Chondrocyte (in vitro differentiated cells): ENCODE measurements at regions not wholly inside any gene's neighbourhood (a gene's known extent, or its start where the extent isn't known, plus 50 kb on each side); places are given as distances from the start of the nearest gene placed in this dataset.

Source experiments
- DNase-seq: peaks from one replicate; pipeline ENCODE4 v3.0.0; 2021; ENCODE audit warnings: mixed read lengths, low spot score
- H3K27ac Mint-ChIP-seq: one replicate; pipeline ENCODE4 v1.8.0; 2021; ENCODE audit warnings: mild to moderate bottlenecking, moderate library complexity, mixed read lengths; ENCODE audit not compliant: unreplicated experiment
- H3K27me3 Mint-ChIP-seq: 2 replicates; pipeline ENCODE4 v1.8.0; 2021; ENCODE audit warnings: low read depth, mixed read lengths
- H3K36me3 Mint-ChIP-seq: 2 replicates; pipeline ENCODE4 v1.8.0; 2021; ENCODE audit warnings: low read depth, mixed read lengths
- H3K4me1 Mint-ChIP-seq: 2 replicates; pipeline ENCODE4 v1.8.0; 2021; ENCODE audit warnings: low read depth, mild to moderate bottlenecking, mixed read lengths
- H3K4me3 Mint-ChIP-seq: one replicate; pipeline ENCODE4 v1.8.0; 2021; ENCODE audit warnings: mild to moderate bottlenecking, moderate library complexity, mixed read lengths; ENCODE audit not compliant: unreplicated experiment
- H3K9me3 Mint-ChIP-seq: 2 replicates; pipeline ENCODE4 v1.8.0; 2021; ENCODE audit warnings: low read depth, mixed read lengths
- CTCF ChIP-seq: fragments of 200-600 bp; sonication (generic); IDR thresholded peaks from 2 replicates; pipeline ENCODE4 v1.5.0; 2021; ENCODE audit warnings: antibody characterized with exemption, mild to moderate bottlenecking, moderate library complexity

GRCh38 chr2:139737659-139738058 is 957.5 kb upstream of the NXPH2 start:
- DNase-seq, result no peak
- no peaks in the 10 kb centered on the region for H3K27me3 Mint-ChIP-seq
- peaks cover 11% of the 10 kb centered on the region for H3K9me3 Mint-ChIP-seq
- no peak overlapping the region for H3K27ac Mint-ChIP-seq
- no peaks in the 10 kb centered on the region for H3K4me1 Mint-ChIP-seq
- no peaks in the 10 kb centered on the region for H3K36me3 Mint-ChIP-seq
- H3K4me3 Mint-ChIP-seq, result no peak overlapping the region
- TF ChIP-seq CTCF, result no peak

GRCh38 chr2:139730197-139730596 is 950.0 kb upstream of the NXPH2 start:
- H3K4me3 Mint-ChIP-seq, result no peak overlapping the region
- TF ChIP-seq CTCF, result no peak
- H3K27me3 Mint-ChIP-seq, result peaks cover 5% of the 10 kb centered on the region
- no peaks in the 10 kb centered on the region for H3K9me3 Mint-ChIP-seq
- DNase-seq, result no peak
- H3K27ac Mint-ChIP-seq, result no peak overlapping the region
- H3K4me1 Mint-ChIP-seq, result no peaks in the 10 kb centered on the region
- H3K36me3 Mint-ChIP-seq, result no peaks in the 10 kb centered on the region

GRCh38 chr2:139721411-139721995 is 941.3 kb upstream of the NXPH2 start:
- no peak for DNase-seq
- H3K27me3 Mint-ChIP-seq, result peaks cover 16% of the 10 kb centered on the region
- H3K27ac Mint-ChIP-seq, result no peak overlapping the region
- H3K4me1 Mint-ChIP-seq, result no peaks in the 10 kb centered on the region
- H3K9me3 Mint-ChIP-seq, result no peaks in the 10 kb centered on the region
- no peaks in the 10 kb centered on the region for H3K36me3 Mint-ChIP-seq
- H3K4me3 Mint-ChIP-seq, result no peak overlapping the region
- no peak for TF ChIP-seq CTCF

GRCh38 chr2:139720056-139720455 is 939.9 kb upstream of the NXPH2 start:
- no peak for TF ChIP-seq CTCF
- peaks cover 16% of the 10 kb centered on the region for H3K27me3 Mint-ChIP-seq
- no peaks in the 10 kb centered on the region for H3K4me1 Mint-ChIP-seq
- H3K27ac Mint-ChIP-seq, result no peak overlapping the region
- H3K36me3 Mint-ChIP-seq, result no peaks in the 10 kb centered on the region
- no peaks in the 10 kb centered on the region for H3K9me3 Mint-ChIP-seq
- no peak overlapping the region for H3K4me3 Mint-ChIP-seq
- DNase-seq, result no peak

GRCh38 chr2:139704606-139705005 is 924.4 kb upstream of the NXPH2 start:
- Mint-ChIP-seq H3K9me3 (no peaks in the 10 kb centered on the region), H3K4me1 (no peaks in the 10 kb centered on the region), H3K36me3 (no peaks in the 10 kb centered on the region), H3K27me3 (peaks cover 4% of the 10 kb centered on the region), H3K4me3 (no peak overlapping the region), H3K27ac (no peak overlapping the region)
- DNase-seq, result no peak
- no peak for TF ChIP-seq CTCF
